Adrenal gland (tissue), 9 donors: ENCODE measurements at regions not wholly inside any gene's neighbourhood (a gene's known extent, or its start where the extent isn't known, plus 50 kb on each side); places are given as distances from the start of the nearest gene placed in this dataset.

Experiments used
- DNase-seq, 7 donors: peaks; one replicate each; pipeline ENCODE4 v3.0.0-alpha.2; 2019 to 2020
- H3K27ac ChIP-seq, 5 donors: fragments of 200-600 bp; sonication (generic) in 4 of 5; 1 replicate in 3 of 5; 2 replicates in 2 of 5; pipeline versions ENCODE4 v1.5.1 to v1.8.0; 2016 to 2020; ENCODE audit warnings: mild to moderate bottlenecking in 1 of 5
- H3K27me3 ChIP-seq: fragments of 200-600 bp; 2 replicates; pipeline ENCODE4 v1.8.0; 2021
- H3K36me3 ChIP-seq, 2 donors: fragments of 200-600 bp; replicated peaks in 1 of 2; 1 replicate in 1 of 2; 2 replicates in 1 of 2; pipeline versions ENCODE4 v1.5.1 to v1.8.0; 2018 to 2022
- H3K4me1 ChIP-seq, 2 donors: fragments of 200-600 bp; replicated peaks in 1 of 2; 1 replicate in 1 of 2; 2 replicates in 1 of 2; pipeline versions ENCODE4 v1.5.1 to v1.8.0; 2018 to 2021
- H3K4me3 ChIP-seq, 4 donors: fragments of 200-600 bp; sonication (generic) in 3 of 4; one replicate each; pipeline ENCODE4 v1.5.1; 2016 to 2018
- H3K9me3 ChIP-seq, 3 donors: fragments of 200-600 bp; sonication (generic) in 1 of 3; replicated peaks in 1 of 3; 1 replicate in 2 of 3; 2 replicates in 1 of 3; pipeline versions ENCODE4 v1.5.1 to v1.8.0; 2016 to 2021
- POLR2A ChIP-seq, 2 donors: fragments of 450-650 bp; IDR thresholded peaks; one replicate each; pipeline ENCODE4 v1.6.1; 2017; ENCODE audit warnings: antibody characterized with exemption in 2 of 2, mild to moderate bottlenecking in 2 of 2, moderate library complexity in 1 of 2
- WGBS, 4 donors: extraction: QIAGEN DNeasy Blood & Tissue Kit in 2 of 4; methylation state at CpG; one replicate each; pipeline versions ENCODE4 v1.1.5 to v1.1.7; 2013 to 2017; 5-methylcytosine and 5-hydroxymethylcytosine counted together
- intact Hi-C, 2 donors: fragments of 100-400 bp; cut with DNase I; formaldehyde crosslinking; loops; one replicate each; pipeline versions ENCODE4 v1.14.1 to v1.15.0; 2022 to 2023
- TF ChIP-seq, protein P1 (sequence below), 6 experiments: fragments of 450-650 bp in 4 of 6; fragments of 200-600 bp in 2 of 6; sonication (generic) in 1 of 6; IDR thresholded peaks; 1 replicate in 5 of 6; 2 replicates in 1 of 6; pipeline versions ENCODE4 v1.5.1 to v1.8.0; 2016 to 2021; ENCODE audit warnings: antibody characterized with exemption in 6 of 6, mild to moderate bottlenecking in 2 of 6, moderate library complexity in 1 of 6
- donor health status: healthy with polysubstance abuse.
- donor health status: Bipolar disorder and iron deficiency.
- donor health status: DM: yes; HTN: yes; CAD: no.
- donor health status: DM: no; HTN: no; CAD: no.
- donor health status: DM: no; HTN: no; CAD: no.

DNA sequence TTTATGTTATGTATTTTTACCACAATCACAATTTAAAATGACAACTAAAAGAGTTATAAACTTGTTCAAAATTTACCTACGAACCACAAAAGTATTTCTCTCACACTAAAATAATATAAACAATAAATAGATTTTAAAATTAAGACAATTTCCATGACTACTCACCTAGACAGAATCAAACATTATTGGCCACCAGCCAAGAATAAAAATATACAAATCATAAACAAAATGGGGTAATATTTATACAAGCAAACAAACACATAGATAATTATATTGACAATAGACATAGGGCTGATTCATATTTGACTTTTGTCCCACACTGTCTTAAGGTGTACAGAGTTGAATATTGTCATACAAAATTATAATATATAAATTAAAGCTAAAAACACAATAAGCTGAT, 119.6 kb upstream of the ZNF92 start:
- Histone ChIP-seq H3K27ac (no peak overlapping the region), H3K36me3 (no peaks in the 10 kb centered on the region), H3K27me3 (no peaks in the 10 kb centered on the region), H3K9me3 (no peaks in the 10 kb centered on the region), H3K4me1 (peaks cover 0 to 6% of the 10 kb centered on the region in 2 donors), H3K4me3 (no peak overlapping the region)
- 74 to 88% (median 82%) methylated on average over 1 of the region's 1 CpG for WGBS, 4 donors
- no peak for DNase-seq
- TF ChIP-seq, protein P1, sequence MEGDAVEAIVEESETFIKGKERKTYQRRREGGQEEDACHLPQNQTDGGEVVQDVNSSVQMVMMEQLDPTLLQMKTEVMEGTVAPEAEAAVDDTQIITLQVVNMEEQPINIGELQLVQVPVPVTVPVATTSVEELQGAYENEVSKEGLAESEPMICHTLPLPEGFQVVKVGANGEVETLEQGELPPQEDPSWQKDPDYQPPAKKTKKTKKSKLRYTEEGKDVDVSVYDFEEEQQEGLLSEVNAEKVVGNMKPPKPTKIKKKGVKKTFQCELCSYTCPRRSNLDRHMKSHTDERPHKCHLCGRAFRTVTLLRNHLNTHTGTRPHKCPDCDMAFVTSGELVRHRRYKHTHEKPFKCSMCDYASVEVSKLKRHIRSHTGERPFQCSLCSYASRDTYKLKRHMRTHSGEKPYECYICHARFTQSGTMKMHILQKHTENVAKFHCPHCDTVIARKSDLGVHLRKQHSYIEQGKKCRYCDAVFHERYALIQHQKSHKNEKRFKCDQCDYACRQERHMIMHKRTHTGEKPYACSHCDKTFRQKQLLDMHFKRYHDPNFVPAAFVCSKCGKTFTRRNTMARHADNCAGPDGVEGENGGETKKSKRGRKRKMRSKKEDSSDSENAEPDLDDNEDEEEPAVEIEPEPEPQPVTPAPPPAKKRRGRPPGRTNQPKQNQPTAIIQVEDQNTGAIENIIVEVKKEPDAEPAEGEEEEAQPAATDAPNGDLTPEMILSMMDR (IDR thresholded peaks at IDR 0.05): no peak
- TF ChIP-seq POLR2A (IDR thresholded peaks at IDR 0.05): no peak
- intact Hi-C loops: no loop called here

- intact Hi-C loops: no loop called here
- H3K27me3 ChIP-seq: no peaks in the 10 kb centered on the region
- H3K4me3 ChIP-seq: peak overlapping the region; percentile 22 to 62 (median 41)
- no peak overlapping the region for H3K27ac ChIP-seq
- peaks cover 0 to 6% of the 10 kb centered on the region in 2 donors for H3K4me1 ChIP-seq
- peak; percentile 48 to 67 (median 53) for DNase-seq
- no peaks in the 10 kb centered on the region for H3K36me3 ChIP-seq
- TF ChIP-seq, protein P1 (IDR thresholded peaks at IDR 0.05): no peak
- no peak for TF ChIP-seq POLR2A (IDR thresholded peaks at IDR 0.05)
- WGBS, 4 donors: 0 to 4% (median 1%) methylated on average over 30 to 64 of the region's 64 CpGs
- H3K9me3 ChIP-seq: no peaks in the 10 kb centered on the region
Measured at GRCh38 chr7:65251851-65252620, 121.6 kb upstream of the ZNF92 start.

DNA sequence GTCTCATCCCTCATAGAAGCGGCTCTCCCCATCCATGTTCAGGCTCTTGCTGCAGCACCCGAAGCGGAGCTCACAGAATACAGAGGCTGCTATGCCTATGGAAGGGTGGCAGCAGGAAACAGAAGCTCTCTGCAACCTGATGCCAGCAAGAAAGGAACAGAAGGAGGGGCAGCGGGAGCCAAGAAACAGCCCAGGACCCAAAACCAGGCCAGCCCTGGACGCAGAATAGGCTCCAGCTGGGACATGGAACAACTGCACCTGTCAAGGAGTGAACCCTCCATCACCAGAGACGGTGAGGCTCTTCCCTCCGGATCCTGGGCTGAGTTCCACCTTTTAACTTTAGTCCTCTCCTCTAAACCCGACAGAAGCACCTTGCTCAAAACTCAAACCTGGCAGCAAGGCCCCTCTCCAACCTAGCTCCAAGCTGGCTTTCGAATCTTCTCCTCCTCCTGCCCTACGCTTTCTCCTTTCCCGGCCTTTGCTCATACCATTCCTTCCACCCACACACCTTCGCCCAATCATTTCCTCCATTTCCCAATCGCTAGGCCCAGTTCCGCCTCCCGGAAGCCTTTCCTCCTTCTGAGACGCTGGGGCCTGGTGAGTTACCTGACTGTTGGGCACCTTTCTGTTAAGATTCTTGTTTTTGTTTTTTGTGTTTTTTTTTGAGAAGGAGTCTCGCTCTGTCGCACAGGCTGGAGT, 122.8 kb upstream of the ZNF92 start:
- intact Hi-C loops: no loop called here
- no peaks in the 10 kb centered on the region for H3K9me3 ChIP-seq
- peaks cover 0 to 6% of the 10 kb centered on the region in 2 donors for H3K4me1 ChIP-seq
- no peak overlapping the region for H3K27ac ChIP-seq
- no peak overlapping the region for H3K4me3 ChIP-seq
- no peak for DNase-seq
- TF ChIP-seq, protein P1 (IDR thresholded peaks at IDR 0.05): no peak
- TF ChIP-seq POLR2A (IDR thresholded peaks at IDR 0.05): no peak
- no peaks in the 10 kb centered on the region for H3K27me3 ChIP-seq
- WGBS, 4 donors: 93 to 98% (median 95%) methylated on average over 18 of the region's 18 CpGs
- H3K36me3 ChIP-seq: no peaks in the 10 kb centered on the region

DNA sequence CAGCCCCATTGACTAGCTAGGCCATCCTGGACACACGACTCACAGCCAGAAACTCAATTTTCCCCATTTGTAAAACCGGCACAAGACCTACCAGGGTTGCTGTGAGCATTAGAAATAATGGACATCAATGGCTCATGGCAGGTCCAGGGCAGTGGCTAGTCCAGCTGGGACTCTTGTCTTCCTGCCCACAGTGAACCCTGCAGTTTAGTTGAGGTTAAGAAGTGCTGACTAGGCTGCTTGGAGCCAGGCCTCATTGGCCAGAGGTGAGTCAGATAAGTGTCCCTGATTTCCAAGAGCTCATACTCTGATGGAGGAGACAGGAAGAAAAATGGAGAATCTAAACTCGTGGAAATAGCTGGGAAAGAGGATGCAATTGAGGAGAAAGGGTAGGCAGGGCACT, 123.4 kb upstream of the ZNF92 start:
- DNase-seq: no peak
- no peaks in the 10 kb centered on the region for H3K27me3 ChIP-seq
- H3K4me1 ChIP-seq: peaks cover 0 to 6% of the 10 kb centered on the region in 2 donors
- no peaks in the 10 kb centered on the region for H3K9me3 ChIP-seq
- H3K36me3 ChIP-seq: no peaks in the 10 kb centered on the region
- intact Hi-C loops: no loop called here
- H3K4me3 ChIP-seq: no peak overlapping the region
- 77 to 78% (median 77%) methylated on average over 3 of the region's 3 CpGs for WGBS, 4 donors
- no peak overlapping the region for H3K27ac ChIP-seq
- TF ChIP-seq POLR2A (IDR thresholded peaks at IDR 0.05): no peak
- TF ChIP-seq, protein P1 (IDR thresholded peaks at IDR 0.05): no peak
